Progenitor cell of endocrine pancreas (in vitro differentiated cells): ENCODE measurements at regions not wholly inside any gene's neighbourhood (a gene's known extent, or its start where the extent isn't known, plus 50 kb on each side); places are given as distances from the start of the nearest gene placed in this dataset.

Experiments
- DNase-seq: peaks from one replicate; pipeline ENCODE4 v3.0.0; 2021; ENCODE audit warnings: low spot score; ENCODE audit not compliant: unreplicated experiment
- H3K27ac Mint-ChIP-seq: 2 replicates; pipeline ENCODE4 v1.8.0; 2021; ENCODE audit warnings: mild to moderate bottlenecking, moderate library complexity, mixed read lengths
- H3K27me3 Mint-ChIP-seq: 2 replicates; pipeline ENCODE4 v1.8.0; 2021; ENCODE audit warnings: mixed read lengths
- H3K36me3 Mint-ChIP-seq: 2 replicates; pipeline ENCODE4 v1.8.0; 2022; ENCODE audit warnings: mixed read lengths; ENCODE audit not compliant: insufficient read depth
- H3K4me1 Mint-ChIP-seq: 2 replicates; pipeline ENCODE4 v1.8.0; 2021; ENCODE audit warnings: low read depth, mixed read lengths
- H3K4me3 Mint-ChIP-seq: 2 replicates; pipeline ENCODE4 v1.8.0; 2021; ENCODE audit warnings: low read depth, mild to moderate bottlenecking, moderate library complexity, mixed read lengths
- H3K9me3 Mint-ChIP-seq: 2 replicates; pipeline ENCODE4 v1.8.0; 2021; ENCODE audit warnings: low read depth, mixed read lengths
- CTCF ChIP-seq: fragments of 200-600 bp; sonication (generic); IDR thresholded peaks from one replicate; pipeline ENCODE4 v1.5.0; 2021; ENCODE audit warnings: antibody characterized with exemption, mild to moderate bottlenecking; ENCODE audit not compliant: unreplicated experiment

GRCh38 chr9:78782858-78783257, 485.9 kb downstream of the PSAT1 start:
- Mint-ChIP-seq H3K27ac (no peak overlapping the region), H3K36me3 (no peaks in the 10 kb centered on the region), H3K27me3 (no peaks in the 10 kb centered on the region), H3K4me1 (peaks cover 1% of the 10 kb centered on the region), H3K4me3 (no peak overlapping the region), H3K9me3 (no peaks in the 10 kb centered on the region)
- DNase-seq = no peak
- no peak for TF ChIP-seq CTCF

- DNase-seq = no peak
- no peak overlapping the region for H3K4me3 Mint-ChIP-seq
- peak; percentile 43 for TF ChIP-seq CTCF
- H3K27ac Mint-ChIP-seq = no peak overlapping the region
- no peaks in the 10 kb centered on the region for H3K9me3 Mint-ChIP-seq
- no peaks in the 10 kb centered on the region for H3K27me3 Mint-ChIP-seq
- H3K36me3 Mint-ChIP-seq = no peaks in the 10 kb centered on the region
- peaks cover 1% of the 10 kb centered on the region for H3K4me1 Mint-ChIP-seq
These were observed 486.8 kb downstream of the PSAT1 start for GRCh38 chr9:78783743-78784142.

- DNase-seq = no peak
- Mint-ChIP-seq H3K27me3 (no peaks in the 10 kb centered on the region), H3K4me3 (no peak overlapping the region), H3K4me1 (no peaks in the 10 kb centered on the region), H3K36me3 (no peaks in the 10 kb centered on the region), H3K9me3 (peaks cover 15% of the 10 kb centered on the region), H3K27ac (no peak overlapping the region)
- no peak for TF ChIP-seq CTCF
These were observed 489.9 kb downstream of the PSAT1 start for GRCh38 chr9:78786794-78787193.

- DNase-seq = no peak
- Mint-ChIP-seq H3K27me3 (no peaks in the 10 kb centered on the region), H3K9me3 (peaks cover 15% of the 10 kb centered on the region), H3K27ac (no peak overlapping the region), H3K4me1 (no peaks in the 10 kb centered on the region), H3K4me3 (no peak overlapping the region), H3K36me3 (no peaks in the 10 kb centered on the region)
- TF ChIP-seq CTCF = no peak
These were observed 491.2 kb downstream of the PSAT1 start for GRCh38 chr9:78788101-78788500.

GRCh38 chr9:78791779-78792178, 494.9 kb downstream of the PSAT1 start:
- Mint-ChIP-seq H3K36me3 (no peaks in the 10 kb centered on the region), H3K27ac (no peak overlapping the region), H3K4me3 (no peak overlapping the region), H3K27me3 (no peaks in the 10 kb centered on the region), H3K4me1 (no peaks in the 10 kb centered on the region), H3K9me3 (peaks cover 19% of the 10 kb centered on the region)
- DNase-seq = no peak
- TF ChIP-seq CTCF = no peak
